ENCODE measurements at regions not wholly inside any gene's neighbourhood (a gene's known extent, or its start where the extent isn't known, plus 50 kb on each side); places are given as distances from the start of the nearest gene placed in this dataset.

GRCh38 chr10:33529234-33529633, 194.8 kb upstream of the NRP1 start:
- TF ChIP-seq, protein P1, sequence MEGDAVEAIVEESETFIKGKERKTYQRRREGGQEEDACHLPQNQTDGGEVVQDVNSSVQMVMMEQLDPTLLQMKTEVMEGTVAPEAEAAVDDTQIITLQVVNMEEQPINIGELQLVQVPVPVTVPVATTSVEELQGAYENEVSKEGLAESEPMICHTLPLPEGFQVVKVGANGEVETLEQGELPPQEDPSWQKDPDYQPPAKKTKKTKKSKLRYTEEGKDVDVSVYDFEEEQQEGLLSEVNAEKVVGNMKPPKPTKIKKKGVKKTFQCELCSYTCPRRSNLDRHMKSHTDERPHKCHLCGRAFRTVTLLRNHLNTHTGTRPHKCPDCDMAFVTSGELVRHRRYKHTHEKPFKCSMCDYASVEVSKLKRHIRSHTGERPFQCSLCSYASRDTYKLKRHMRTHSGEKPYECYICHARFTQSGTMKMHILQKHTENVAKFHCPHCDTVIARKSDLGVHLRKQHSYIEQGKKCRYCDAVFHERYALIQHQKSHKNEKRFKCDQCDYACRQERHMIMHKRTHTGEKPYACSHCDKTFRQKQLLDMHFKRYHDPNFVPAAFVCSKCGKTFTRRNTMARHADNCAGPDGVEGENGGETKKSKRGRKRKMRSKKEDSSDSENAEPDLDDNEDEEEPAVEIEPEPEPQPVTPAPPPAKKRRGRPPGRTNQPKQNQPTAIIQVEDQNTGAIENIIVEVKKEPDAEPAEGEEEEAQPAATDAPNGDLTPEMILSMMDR (IDR thresholded peaks at IDR 0.05; ENCODE audit: low read depth, low read length, missing control alignments): no peak
- in situ Hi-C loops (cut with HindIII; ENCODE audit: low sequenced_read_pairs): no loop called here
- no peak for DNase-seq (ENCODE audit: low read depth)
- no peak overlapping the region for H3K4me3 ChIP-seq (ENCODE audit: low read depth, low read length)

- in situ Hi-C loops (cut with HindIII; ENCODE audit: low sequenced_read_pairs): no loop called here
- peak; percentile 53 for DNase-seq (ENCODE audit: low read depth)
- H3K4me3 ChIP-seq (ENCODE audit: low read depth, low read length): no peak overlapping the region
- TF ChIP-seq, protein P1 (IDR thresholded peaks at IDR 0.05; ENCODE audit: low read depth, low read length, missing control alignments): no peak
These were observed 190.5 kb upstream of the NRP1 start for GRCh38 chr10:33524966-33525365.

GRCh38 chr10:33524041-33524440, 189.6 kb upstream of the NRP1 start:
- no peak for DNase-seq (ENCODE audit: low read depth)
- in situ Hi-C loops (cut with HindIII; ENCODE audit: low sequenced_read_pairs): no loop called here
- TF ChIP-seq, protein P1 (IDR thresholded peaks at IDR 0.05; ENCODE audit: low read depth, low read length, missing control alignments): no peak
- H3K4me3 ChIP-seq (ENCODE audit: low read depth, low read length): no peak overlapping the region

DNA sequence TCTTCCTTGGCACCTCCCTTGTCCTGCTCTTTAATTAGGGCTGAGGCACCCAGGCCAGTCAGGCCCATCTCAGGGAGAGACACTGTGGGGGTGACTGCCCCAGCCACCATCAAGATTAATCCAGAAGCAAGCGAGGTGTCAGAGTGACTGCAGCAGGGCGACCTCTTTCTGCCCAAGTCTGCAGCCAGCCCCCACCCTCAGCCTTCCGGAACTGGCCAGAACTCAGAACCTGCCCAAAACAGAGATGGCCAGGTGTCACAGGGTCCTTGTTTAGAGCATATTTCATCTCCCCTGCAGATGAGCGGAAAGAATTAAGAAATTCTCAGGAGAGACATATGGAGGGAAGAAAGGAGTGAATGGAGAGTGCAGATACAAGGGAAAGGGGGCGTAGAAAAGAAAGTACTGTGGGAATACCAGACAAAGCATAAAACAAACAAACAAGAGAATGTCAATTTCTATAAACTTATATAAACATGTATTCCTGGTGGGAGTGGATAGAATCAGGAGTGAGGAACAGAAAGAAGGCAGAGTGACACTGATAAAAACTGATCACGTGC, 188.8 kb upstream of the NRP1 start:
- TF ChIP-seq, protein P1 (IDR thresholded peaks at IDR 0.05; ENCODE audit: low read depth, low read length, missing control alignments): no peak
- DNase-seq (ENCODE audit: low read depth): no peak
- in situ Hi-C loops (cut with HindIII; ENCODE audit: low sequenced_read_pairs): no loop called here
- H3K4me3 ChIP-seq (ENCODE audit: low read depth, low read length): no peak overlapping the region

DNA sequence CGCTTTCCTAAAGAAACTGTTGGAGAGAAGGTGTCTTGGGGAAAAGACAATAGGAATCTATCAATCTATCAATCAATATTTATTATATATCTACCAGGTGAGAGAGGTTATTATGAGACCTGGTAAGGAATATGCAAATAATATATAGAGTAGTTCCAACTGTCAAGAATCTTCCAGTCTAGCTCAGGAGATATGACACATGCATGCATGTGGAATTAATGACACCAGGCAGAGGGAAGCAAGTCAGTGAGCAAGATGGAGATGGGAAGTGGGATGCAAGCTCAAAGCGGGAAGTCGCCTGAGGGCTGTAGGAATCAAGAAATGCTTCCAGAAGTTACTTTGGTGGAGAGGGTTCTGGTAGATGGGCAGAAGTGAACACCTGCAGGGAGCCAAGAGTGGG, 187.4 kb upstream of the NRP1 start:
- TF ChIP-seq, protein P1 (IDR thresholded peaks at IDR 0.05; ENCODE audit: low read depth, low read length, missing control alignments): no peak
- in situ Hi-C loops (cut with HindIII; ENCODE audit: low sequenced_read_pairs): no loop called here

GRCh38 chr10:33521062-33521461, 186.6 kb upstream of the NRP1 start:
- TF ChIP-seq, protein P1 (IDR thresholded peaks at IDR 0.05; ENCODE audit: low read depth, low read length, missing control alignments): no peak
- DNase-seq (ENCODE audit: low read depth): no peak
- no peak overlapping the region for H3K4me3 ChIP-seq (ENCODE audit: low read depth, low read length)
- in situ Hi-C loops (cut with HindIII; ENCODE audit: low sequenced_read_pairs): no loop called here

More for the DNA sequence above, 187.4 kb upstream of the NRP1 start:
- DNase-seq (ENCODE audit: low read depth): no peak
- H3K4me3 ChIP-seq (ENCODE audit: low read depth, low read length): no peak overlapping the region

All from astrocyte of the cerebellum (primary cell).